Psoas muscle (tissue), 7 donors: ENCODE measurements at regions not wholly inside any gene's neighbourhood (a gene's known extent, or its start where the extent isn't known, plus 50 kb on each side); places are given as distances from the start of the nearest gene placed in this dataset.

Experiments
- ATAC-seq, 4 donors: fragments of 200-7000 bp; cut with Tn5 transposase; one replicate each; pipeline ENCODE4 v1.9.1; 2020; ENCODE audit warnings: moderate library complexity in 3 of 4, mild to moderate bottlenecking in 2 of 4
- DNase-seq, 2 donors: peaks; one replicate each; pipeline ENCODE4 v3.0.0-alpha.2; 2020
- H3K27ac ChIP-seq: fragments of 200-600 bp; one replicate; pipeline ENCODE4 v1.8.0; 2022
- H3K27me3 ChIP-seq, 3 donors: fragments of 200-600 bp in 1 of 3; one replicate each; pipeline versions ENCODE4 v1.6.1 to v1.8.0; 2013 to 2022; ENCODE audit warnings: low read length in 2 of 3, mild to moderate bottlenecking in 2 of 3, moderate library complexity in 1 of 3; ENCODE audit not compliant: insufficient read depth in 3 of 3
- H3K36me3 ChIP-seq, 2 donors: fragments of 200-600 bp in 1 of 2; one replicate each; pipeline versions ENCODE4 v1.6.1 to v1.8.0; 2013 to 2022; ENCODE audit warnings: low read depth in 1 of 2, mild to moderate bottlenecking in 1 of 2, moderate library complexity in 1 of 2; ENCODE audit not compliant: insufficient read depth in 1 of 2
- H3K4me1 ChIP-seq: fragments of 200-600 bp; one replicate; pipeline ENCODE4 v1.8.0; 2022
- H3K4me3 ChIP-seq: fragments of 200-600 bp; one replicate; pipeline ENCODE4 v1.8.0; 2022; ENCODE audit warnings: mild to moderate bottlenecking
- H3K9me3 ChIP-seq: fragments of 200-600 bp; one replicate; pipeline ENCODE4 v1.8.0; 2022
- WGBS, 3 donors: extraction: QIAGEN DNeasy Blood & Tissue Kit; methylation state at CpG; one replicate each; pipeline versions ENCODE4 v1.1.6 to v1.1.7; 2013; 5-methylcytosine and 5-hydroxymethylcytosine counted together
- intact Hi-C, 2 donors: fragments of 100-400 bp; cut with DNase I; formaldehyde crosslinking; loops; one replicate each; pipeline versions ENCODE4 v1.11.0 to v1.14.2; 2022
- TF ChIP-seq, protein P1 (sequence below): fragments of 200-600 bp; IDR thresholded peaks from one replicate; pipeline ENCODE4 v1.8.0; 2022; ENCODE audit warnings: antibody characterized with exemption
- donor health status: healthy with polysubstance abuse.
- donor health status: DM: no; HTN: no; CAD: no; lungs with moderate emphysema.
- donor health status: Bipolar disorder and iron deficiency.
- donor health status: healthy.
- donor health status: DM: yes; HTN: yes; CAD: no.
- donor health status: DM: no; HTN: no; CAD: no.
- donor health status: DM: yes; HTN: yes; CAD: no.

DNA sequence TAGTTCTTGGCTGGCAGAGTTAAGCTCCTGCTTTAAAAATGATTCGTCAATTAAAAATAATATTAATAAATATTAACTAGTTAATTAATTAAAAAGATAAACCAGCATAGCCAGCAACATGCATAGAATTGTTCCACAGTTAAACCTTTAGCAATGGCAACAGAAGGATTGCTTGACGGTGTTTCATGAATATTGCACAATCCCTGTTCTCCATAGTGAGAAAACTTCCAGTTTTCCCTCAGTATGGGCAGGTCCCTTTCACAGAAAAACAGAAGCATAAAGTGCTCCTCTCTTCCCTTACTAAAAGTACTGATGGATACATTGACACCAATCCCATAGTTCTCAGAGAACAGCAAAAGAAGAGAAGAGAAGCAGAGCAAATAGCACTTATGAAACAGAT, 71.4 kb upstream of the CAST start:
- no peaks in the 10 kb centered on the region for H3K27me3 ChIP-seq
- H3K27ac ChIP-seq: no peak overlapping the region
- ATAC-seq (no peak), DNase-seq (no peak)
- no peaks in the 10 kb centered on the region for H3K9me3 ChIP-seq
- intact Hi-C loops: no loop called here
- TF ChIP-seq, protein P1, sequence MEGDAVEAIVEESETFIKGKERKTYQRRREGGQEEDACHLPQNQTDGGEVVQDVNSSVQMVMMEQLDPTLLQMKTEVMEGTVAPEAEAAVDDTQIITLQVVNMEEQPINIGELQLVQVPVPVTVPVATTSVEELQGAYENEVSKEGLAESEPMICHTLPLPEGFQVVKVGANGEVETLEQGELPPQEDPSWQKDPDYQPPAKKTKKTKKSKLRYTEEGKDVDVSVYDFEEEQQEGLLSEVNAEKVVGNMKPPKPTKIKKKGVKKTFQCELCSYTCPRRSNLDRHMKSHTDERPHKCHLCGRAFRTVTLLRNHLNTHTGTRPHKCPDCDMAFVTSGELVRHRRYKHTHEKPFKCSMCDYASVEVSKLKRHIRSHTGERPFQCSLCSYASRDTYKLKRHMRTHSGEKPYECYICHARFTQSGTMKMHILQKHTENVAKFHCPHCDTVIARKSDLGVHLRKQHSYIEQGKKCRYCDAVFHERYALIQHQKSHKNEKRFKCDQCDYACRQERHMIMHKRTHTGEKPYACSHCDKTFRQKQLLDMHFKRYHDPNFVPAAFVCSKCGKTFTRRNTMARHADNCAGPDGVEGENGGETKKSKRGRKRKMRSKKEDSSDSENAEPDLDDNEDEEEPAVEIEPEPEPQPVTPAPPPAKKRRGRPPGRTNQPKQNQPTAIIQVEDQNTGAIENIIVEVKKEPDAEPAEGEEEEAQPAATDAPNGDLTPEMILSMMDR: no peak
- no peak overlapping the region for H3K4me3 ChIP-seq
- WGBS, 3 donors: 68 to 80% (median 76%) methylated on average over 2 of the region's 2 CpGs
- no peaks in the 10 kb centered on the region for H3K36me3 ChIP-seq
- no peaks in the 10 kb centered on the region for H3K4me1 ChIP-seq

- Histone ChIP-seq H3K36me3 (no peaks in the 10 kb centered on the region), H3K27me3 (no peaks in the 10 kb centered on the region), H3K4me3 (no peak overlapping the region), H3K27ac (no peak overlapping the region), H3K9me3 (no peaks in the 10 kb centered on the region), H3K4me1 (no peaks in the 10 kb centered on the region)
- whole genome bisulfite sequencing, 3 donors: 85 to 88% (median 86%) methylated on average over 6 of the region's 6 CpGs
- no peak for ATAC-seq
- DNase-seq: no peak
- TF ChIP-seq, protein P1: no peak
- intact Hi-C loops: no loop called here
Measured at GRCh38 chr5:96595300-96596090, 66.7 kb upstream of the CAST start.

DNA sequence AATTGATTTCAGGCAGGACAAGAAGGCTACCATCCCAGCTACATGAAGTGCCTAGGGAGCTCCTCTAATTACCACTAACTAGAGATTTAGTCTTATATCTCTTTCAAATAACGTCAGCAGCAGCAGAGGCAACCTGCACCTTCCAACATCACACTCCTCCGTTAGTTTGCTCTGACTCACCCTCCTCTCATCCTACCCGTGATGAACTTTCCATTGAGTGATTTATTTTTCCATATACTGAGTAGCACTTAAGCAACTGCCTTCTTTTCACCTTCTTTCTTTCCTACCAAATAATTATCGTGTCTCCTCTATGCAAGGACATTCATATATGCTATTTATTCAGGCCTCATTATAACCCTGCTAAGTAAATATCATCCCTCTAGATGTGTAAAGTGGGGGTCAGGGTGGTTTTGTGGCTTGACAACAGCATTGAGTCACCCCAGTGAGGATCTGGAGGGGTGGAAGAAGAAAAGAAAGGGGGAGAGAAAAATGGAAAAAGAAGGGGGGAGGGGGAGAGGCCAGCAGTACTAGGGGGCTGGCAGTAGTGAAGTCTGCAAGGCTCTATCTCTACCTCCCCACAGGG, 64.6 kb upstream of the CAST start:
- H3K27me3 ChIP-seq: no peaks in the 10 kb centered on the region
- DNase-seq: no peak

GRCh38 chr5:96601200-96601599, 61.0 kb upstream of the CAST start:
- no peak for ATAC-seq
- H3K4me1 ChIP-seq: no peaks in the 10 kb centered on the region
- no peak for DNase-seq
- TF ChIP-seq, protein P1: no peak
- no peaks in the 10 kb centered on the region for H3K36me3 ChIP-seq
- no peak overlapping the region for H3K27ac ChIP-seq
- WGBS, 3 donors: 48 to 54% (median 48%) methylated on average over 5 of the region's 5 CpGs
- H3K27me3 ChIP-seq: no peaks in the 10 kb centered on the region
- intact Hi-C loops: loop anchor here (1.0 to 10.0 kb wide), 6 partner anchors 256 to 956 kb away; partner anchors contain the start of gene RFESD (in 2 of the 2)
- H3K9me3 ChIP-seq: no peaks in the 10 kb centered on the region
- H3K4me3 ChIP-seq: no peak overlapping the region

More for the DNA sequence above, 64.6 kb upstream of the CAST start:
- H3K9me3 ChIP-seq: no peaks in the 10 kb centered on the region
- 79 to 84% (median 84%) methylated on average over 4 of the region's 4 CpGs for WGBS, 3 donors
- TF ChIP-seq, protein P1: no peak
- H3K27ac ChIP-seq: no peak overlapping the region
- intact Hi-C loops: no loop called here
- ATAC-seq: no peak
- H3K4me1 ChIP-seq: no peaks in the 10 kb centered on the region
- H3K4me3 ChIP-seq: no peak overlapping the region
- H3K36me3 ChIP-seq: no peaks in the 10 kb centered on the region
